Testis (tissue), 2 donors: ENCODE measurements at regions not wholly inside any gene's neighbourhood (a gene's known extent, or its start where the extent isn't known, plus 50 kb on each side); places are given as distances from the start of the nearest gene placed in this dataset.

Experiments used
- CTCF ChIP-seq, 3 experiments: fragments of 450-650 bp in 2 of 3; fragments of 200-600 bp in 1 of 3; sonication (generic) in 1 of 3; IDR thresholded peaks; one replicate each; pipeline ENCODE4 v1.5.1; 2016 to 2019; ENCODE audit warnings: antibody characterized with exemption in 3 of 3, mild to moderate bottlenecking in 2 of 3, moderate library complexity in 1 of 3
- POLR2A ChIP-seq: fragments of 450-650 bp; IDR thresholded peaks from one replicate; pipeline ENCODE4 v1.6.1; 2017; ENCODE audit warnings: antibody characterized with exemption, mild to moderate bottlenecking, moderate library complexity

GRCh38 chr4:65918872-65919271, 248.6 kb upstream of the EPHA5 start:
- TF ChIP-seq CTCF (IDR thresholded peaks at IDR 0.05) = no peak
- TF ChIP-seq POLR2A = no peak
